RWPE2 (cell line): ENCODE measurements at regions not wholly inside any gene's neighbourhood (a gene's known extent, or its start where the extent isn't known, plus 50 kb on each side); places are given as distances from the start of the nearest gene placed in this dataset.
"Not testable (repeated sequence)": the region's sequence is repeated elsewhere in the genome, so short reads cannot be mapped to it uniquely, and the experiment has no call there.

Source experiments
- ATAC-seq: fragments of 200-7000 bp; cut with Tn5 transposase; 3 replicates; pipeline ENCODE4 v1.9.1; 2021; ENCODE audit warnings: low read depth
- DNase-seq: peaks from one replicate; pipeline ENCODE4 v3.0.0-alpha.2; 2020; ENCODE audit warnings: low spot score
- H3K27ac ChIP-seq: fragments of 450-650 bp; 2 replicates; pipeline ENCODE4 v1.5.1; 2017; ENCODE audit warnings: mild to moderate bottlenecking; ENCODE audit not compliant: poor library complexity, severe bottlenecking
- H3K27me3 ChIP-seq: fragments of 250-450 bp; sonication (Bioruptor Pico); 2 replicates; pipeline ENCODE4 v1.5.1; 2021; ENCODE audit warnings: mild to moderate bottlenecking, moderate library complexity; ENCODE audit not compliant: insufficient read depth, poor library complexity, severe bottlenecking
- H3K36me3 ChIP-seq: fragments of 250-450 bp; sonication (Bioruptor Pico); 2 replicates; pipeline ENCODE4 v1.5.1; 2020; ENCODE audit warnings: low read depth, mild to moderate bottlenecking, moderate library complexity
- H3K4me1 ChIP-seq: fragments of 250-450 bp; sonication (Bioruptor Pico); 2 replicates; pipeline ENCODE4 v1.5.1; 2021; ENCODE audit warnings: mild to moderate bottlenecking, moderate library complexity; ENCODE audit not compliant: insufficient read depth, poor library complexity, severe bottlenecking
- H3K4me3 ChIP-seq: fragments of 250-450 bp; sonication (Bioruptor Pico); 2 replicates; pipeline ENCODE4 v1.5.1; 2021; ENCODE audit warnings: mild to moderate bottlenecking, moderate library complexity; ENCODE audit not compliant: severe bottlenecking
- H3K9me3 ChIP-seq: fragments of 250-450 bp; sonication (Bioruptor Pico); 2 replicates; pipeline ENCODE4 v1.5.1; 2021; ENCODE audit warnings: mild to moderate bottlenecking, moderate library complexity; ENCODE audit not compliant: severe bottlenecking
- CTCF ChIP-seq: fragments of 450-650 bp; IDR thresholded peaks from one replicate; pipeline ENCODE4 v1.5.1; 2017; ENCODE audit warnings: mild to moderate bottlenecking, moderate library complexity; ENCODE audit not compliant: poor library complexity, severe bottlenecking

- Histone ChIP-seq H3K4me3 (no peak overlapping the region), H3K9me3 (no peaks in the 10 kb centered on the region), H3K27ac (no peak overlapping the region), H3K36me3 (no peaks in the 10 kb centered on the region), H3K4me1 (no peaks in the 10 kb centered on the region), H3K27me3 (no peaks in the 10 kb centered on the region)
- no peak for TF ChIP-seq CTCF
- ATAC-seq (no peak), DNase-seq (no peak)
Measured at GRCh38 chr15:58369261-58369701, 62.5 kb upstream of the LIPC start.

- Histone ChIP-seq H3K27ac (no peak overlapping the region), H3K4me3 (no peak overlapping the region), H3K9me3 (no peaks in the 10 kb centered on the region), H3K36me3 (no peaks in the 10 kb centered on the region), H3K4me1 (no peaks in the 10 kb centered on the region), H3K27me3 (no peaks in the 10 kb centered on the region)
- no peak for TF ChIP-seq CTCF
- no peak for ATAC-seq
- DNase-seq = no peak
Measured at GRCh38 chr15:58369956-58370355, 61.8 kb upstream of the LIPC start.

- Histone ChIP-seq H3K36me3 (no peaks in the 10 kb centered on the region), H3K4me1 (no peaks in the 10 kb centered on the region), H3K4me3 (no peak overlapping the region), H3K9me3 (no peaks in the 10 kb centered on the region), H3K27ac (no peak overlapping the region), H3K27me3 (no peaks in the 10 kb centered on the region)
- no peak for ATAC-seq
- no peak for DNase-seq
- TF ChIP-seq CTCF = no peak
Measured at GRCh38 chr15:58374147-58374546, 57.6 kb upstream of the LIPC start.

DNA sequence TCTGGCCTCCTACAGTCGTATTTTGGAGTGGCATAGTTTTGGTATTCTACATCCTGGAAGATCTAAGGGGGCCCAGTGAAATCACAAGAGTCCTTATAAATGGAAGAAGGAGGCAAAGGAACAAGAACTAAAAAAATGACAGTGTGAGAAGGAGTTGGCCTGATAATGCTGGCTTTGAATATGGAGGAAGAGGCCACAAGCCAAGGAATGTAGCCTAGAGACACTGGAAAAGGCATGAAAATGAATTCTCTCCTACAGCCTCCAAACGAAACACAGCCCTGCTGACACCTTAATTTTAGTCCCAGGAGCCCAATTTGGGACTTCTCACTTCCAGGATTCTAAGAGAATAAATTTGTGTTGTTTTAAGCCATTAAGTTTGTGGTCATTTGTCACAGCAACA lies 54.6 kb upstream of the LIPC start:
- no peak for TF ChIP-seq CTCF
- DNase-seq (no peak), ATAC-seq (no peak)
- Histone ChIP-seq H3K4me3 (no peak overlapping the region), H3K9me3 (no peaks in the 10 kb centered on the region), H3K27ac (no peak overlapping the region), H3K4me1 (no peaks in the 10 kb centered on the region), H3K36me3 (no peaks in the 10 kb centered on the region), H3K27me3 (no peaks in the 10 kb centered on the region)

DNA sequence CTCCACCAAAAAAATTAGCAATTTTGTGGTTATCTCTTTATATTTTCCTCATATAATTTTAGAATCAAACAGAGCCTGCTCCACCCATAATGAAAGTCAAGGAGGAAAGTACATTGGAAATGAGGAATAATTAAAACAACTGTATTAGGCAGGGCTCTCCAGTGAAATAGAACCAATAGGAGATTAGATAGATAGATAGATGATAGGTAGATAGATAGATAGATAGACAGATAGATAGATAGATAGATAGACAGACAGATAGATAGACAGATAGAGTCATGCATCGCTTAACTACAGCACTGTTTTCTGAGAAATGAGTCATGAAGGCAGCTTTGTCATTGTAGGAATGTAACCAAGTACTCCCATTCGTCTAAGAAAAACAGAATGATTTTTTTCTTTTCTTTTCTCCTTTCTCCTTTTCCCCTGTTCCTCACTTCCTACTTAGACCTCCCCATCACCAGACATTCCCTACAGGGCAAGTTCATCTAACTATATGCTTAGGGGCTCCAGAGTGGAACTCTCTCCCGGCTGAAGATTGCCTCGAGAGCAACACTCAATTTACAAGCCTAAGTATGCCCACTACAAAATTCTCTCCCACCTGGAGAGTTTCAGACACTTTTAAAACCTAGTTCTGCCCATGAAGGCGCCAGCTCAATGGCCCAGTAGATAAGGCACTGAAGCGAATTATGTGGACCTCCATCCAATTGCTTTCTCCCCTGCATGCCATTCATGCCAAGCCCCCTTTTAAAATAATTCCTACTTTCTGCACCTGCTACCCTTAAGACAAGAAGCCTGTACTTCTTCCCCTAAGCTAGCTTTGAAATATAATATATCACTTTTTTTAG lies 53.3 kb upstream of the LIPC start:
- TF ChIP-seq CTCF = no peak
- Histone ChIP-seq H3K27me3 (no peaks in the 10 kb centered on the region), H3K4me3 (no peak overlapping the region), H3K4me1 (no peaks in the 10 kb centered on the region), H3K9me3 (no peaks in the 10 kb centered on the region), H3K27ac (no peak overlapping the region), H3K36me3 (no peaks in the 10 kb centered on the region)
- no peak for DNase-seq
- ATAC-seq = peak; percentile 79

DNA sequence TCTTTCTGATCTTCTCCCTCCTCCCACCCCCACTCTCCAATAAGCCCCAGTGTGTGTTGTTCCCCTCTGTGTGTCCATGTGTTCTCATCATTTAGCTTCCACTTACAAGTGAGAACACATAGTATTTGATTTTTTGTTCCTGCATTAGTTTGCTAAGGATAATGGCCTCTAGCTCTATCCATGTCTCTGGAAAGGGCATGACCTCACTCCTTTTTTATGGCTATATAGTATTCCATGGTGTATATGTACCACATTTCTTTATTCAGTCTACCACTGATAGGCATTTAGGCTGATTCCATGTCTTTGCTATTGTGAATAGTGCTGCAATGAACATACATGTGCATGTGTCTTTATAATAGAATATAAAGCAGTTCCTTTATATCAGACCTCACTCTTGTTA lies 52.3 kb upstream of the LIPC start:
- ATAC-seq, H3K4me1 ChIP-seq, H3K9me3 ChIP-seq, DNase-seq, H3K27ac ChIP-seq, H3K4me3 ChIP-seq, H3K36me3 ChIP-seq, H3K27me3 ChIP-seq: not testable (repeated sequence)
